Uterus (tissue), 3 donors: ENCODE measurements at regions not wholly inside any gene's neighbourhood (a gene's known extent, or its start where the extent isn't known, plus 50 kb on each side); places are given as distances from the start of the nearest gene placed in this dataset.

Experiments used
- DNase-seq, 2 donors: peaks; one replicate each; pipeline ENCODE4 v3.0.0-alpha.2; 2019 to 2020
- H3K27ac ChIP-seq, 2 donors: fragments of 200-600 bp; sonication (generic); 1 replicate in 1 of 2; 2 replicates in 1 of 2; pipeline ENCODE4 v1.5.1; 2016 to 2018
- H3K27me3 ChIP-seq, 2 donors: fragments of 200-600 bp; sonication (generic); one replicate each; pipeline ENCODE4 v1.5.1; 2018 to 2019; ENCODE audit warnings: control low read depth in 1 of 2
- H3K36me3 ChIP-seq, 2 donors: fragments of 200-600 bp; sonication (generic); one replicate each; pipeline ENCODE4 v1.5.1; 2019; ENCODE audit warnings: control low read depth in 1 of 2
- H3K4me1 ChIP-seq, 2 donors: fragments of 200-600 bp; sonication (generic); one replicate each; pipeline ENCODE4 v1.5.1; 2018 to 2019; ENCODE audit warnings: control low read depth in 1 of 2
- H3K4me3 ChIP-seq, 2 donors: fragments of 200-600 bp; sonication (generic); 1 replicate in 1 of 2; 2 replicates in 1 of 2; pipeline ENCODE4 v1.5.1; 2018 to 2019; ENCODE audit warnings: mild to moderate bottlenecking in 1 of 2
- H3K9me3 ChIP-seq, 2 donors: fragments of 200-600 bp; sonication (generic); one replicate each; pipeline ENCODE4 v1.5.1; 2019; ENCODE audit warnings: control low read depth in 1 of 2
- POLR2A ChIP-seq, 2 donors: fragments of 450-650 bp; IDR thresholded peaks; one replicate each; pipeline ENCODE4 v1.6.1; 2016; ENCODE audit warnings: antibody characterized with exemption in 2 of 2, mild to moderate bottlenecking in 1 of 2, moderate library complexity in 1 of 2
- intact Hi-C: fragments of 100-400 bp; cut with DNase I; formaldehyde crosslinking; loops from one replicate; pipeline ENCODE4 v1.15.1; 2023; ENCODE audit warnings: low total_unique reads
- TF ChIP-seq, protein P1 (sequence below), 4 experiments: fragments of 200-600 bp in 2 of 4; fragments of 450-650 bp in 2 of 4; sonication (generic) in 2 of 4; IDR thresholded peaks; one replicate each; pipeline ENCODE4 v1.5.1; 2016 to 2019; ENCODE audit warnings: antibody characterized with exemption in 4 of 4, mild to moderate bottlenecking in 2 of 4, moderate library complexity in 1 of 4
- donor health status: DM: yes; HTN: yes; CAD: no.

DNA sequence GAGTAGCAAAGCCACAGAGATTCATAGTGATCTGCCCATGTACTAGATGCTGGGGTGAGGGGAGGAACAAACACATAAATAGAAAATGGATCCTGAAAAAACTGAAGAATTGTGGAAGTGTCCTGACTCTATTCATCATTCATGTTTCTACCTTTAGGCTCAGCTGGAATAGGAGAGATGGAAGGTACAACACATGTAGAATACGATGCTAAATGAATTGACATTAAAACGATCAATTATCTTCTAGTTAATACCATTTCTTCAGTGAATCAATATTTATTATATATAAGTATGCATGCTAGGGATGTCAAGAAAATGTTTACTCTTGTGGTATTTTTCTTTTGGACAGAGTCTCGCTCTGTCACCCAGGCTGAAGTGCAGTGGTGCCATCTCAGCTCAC, 159.1 kb downstream of the IRS1 start:
- H3K27ac ChIP-seq: no peak overlapping the region
- no peak for DNase-seq
- intact Hi-C loops: no loop called here

DNA sequence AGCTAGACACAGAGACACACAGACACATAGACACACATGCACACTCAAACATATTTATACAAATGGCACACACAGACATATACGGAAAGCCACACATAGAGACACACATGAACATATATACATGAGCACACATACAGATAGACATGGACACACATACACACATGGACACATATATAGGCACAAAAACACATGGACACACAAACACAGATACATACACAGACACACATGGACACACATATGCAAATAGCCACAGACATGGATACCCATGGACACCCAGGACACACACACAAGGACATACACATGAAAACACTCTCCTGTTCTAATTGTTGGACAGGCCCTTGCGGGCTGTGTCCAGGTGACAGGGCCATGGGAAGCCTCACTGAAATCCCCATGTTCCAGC, 160.1 kb downstream of the IRS1 start:
- H3K27me3 ChIP-seq: no peaks in the 10 kb centered on the region
- H3K4me1 ChIP-seq: no peaks in the 10 kb centered on the region
- H3K27ac ChIP-seq: no peak overlapping the region
- intact Hi-C loops: loop anchor here (10.0 kb wide), 1 partner anchor 155 kb away; the partner anchor contains the start of gene IRS1
- H3K9me3 ChIP-seq: no peaks in the 10 kb centered on the region
- no peaks in the 10 kb centered on the region for H3K36me3 ChIP-seq
- H3K4me3 ChIP-seq: no peak overlapping the region
- DNase-seq: no peak
- TF ChIP-seq, protein P1, sequence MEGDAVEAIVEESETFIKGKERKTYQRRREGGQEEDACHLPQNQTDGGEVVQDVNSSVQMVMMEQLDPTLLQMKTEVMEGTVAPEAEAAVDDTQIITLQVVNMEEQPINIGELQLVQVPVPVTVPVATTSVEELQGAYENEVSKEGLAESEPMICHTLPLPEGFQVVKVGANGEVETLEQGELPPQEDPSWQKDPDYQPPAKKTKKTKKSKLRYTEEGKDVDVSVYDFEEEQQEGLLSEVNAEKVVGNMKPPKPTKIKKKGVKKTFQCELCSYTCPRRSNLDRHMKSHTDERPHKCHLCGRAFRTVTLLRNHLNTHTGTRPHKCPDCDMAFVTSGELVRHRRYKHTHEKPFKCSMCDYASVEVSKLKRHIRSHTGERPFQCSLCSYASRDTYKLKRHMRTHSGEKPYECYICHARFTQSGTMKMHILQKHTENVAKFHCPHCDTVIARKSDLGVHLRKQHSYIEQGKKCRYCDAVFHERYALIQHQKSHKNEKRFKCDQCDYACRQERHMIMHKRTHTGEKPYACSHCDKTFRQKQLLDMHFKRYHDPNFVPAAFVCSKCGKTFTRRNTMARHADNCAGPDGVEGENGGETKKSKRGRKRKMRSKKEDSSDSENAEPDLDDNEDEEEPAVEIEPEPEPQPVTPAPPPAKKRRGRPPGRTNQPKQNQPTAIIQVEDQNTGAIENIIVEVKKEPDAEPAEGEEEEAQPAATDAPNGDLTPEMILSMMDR (IDR thresholded peaks at IDR 0.05): no peak
- no peak for TF ChIP-seq POLR2A (IDR thresholded peaks at IDR 0.05)

More for the DNA sequence above, 159.1 kb downstream of the IRS1 start:
- no peaks in the 10 kb centered on the region for H3K9me3 ChIP-seq
- TF ChIP-seq, protein P1 (IDR thresholded peaks at IDR 0.05): no peak
- no peak for TF ChIP-seq POLR2A (IDR thresholded peaks at IDR 0.05)
- no peaks in the 10 kb centered on the region for H3K4me1 ChIP-seq
- H3K4me3 ChIP-seq: no peak overlapping the region
- H3K27me3 ChIP-seq: no peaks in the 10 kb centered on the region
- H3K36me3 ChIP-seq: no peaks in the 10 kb centered on the region

DNA sequence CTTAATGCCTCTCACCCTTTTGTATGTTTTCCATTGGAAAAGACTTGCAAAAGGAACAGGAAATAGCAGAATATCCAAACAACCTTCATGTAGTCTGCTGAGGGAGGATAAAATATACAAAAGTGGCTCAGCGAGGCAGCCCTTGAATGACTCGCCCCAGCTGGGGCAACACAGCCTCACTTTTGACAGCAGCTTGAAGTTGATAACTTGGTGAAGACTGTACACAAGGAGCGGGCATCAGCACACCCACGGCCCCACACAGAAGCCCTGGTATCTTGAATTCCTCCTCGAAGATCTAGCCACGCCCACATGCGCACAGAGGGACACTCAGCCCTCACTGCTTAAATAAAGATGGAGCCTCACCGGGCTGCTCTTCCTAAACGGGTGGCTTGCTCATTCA, 161.0 kb downstream of the IRS1 start:
- DNase-seq: no peak
- Histone ChIP-seq H3K36me3 (no peaks in the 10 kb centered on the region), H3K27me3 (no peaks in the 10 kb centered on the region), H3K27ac (no peak overlapping the region), H3K4me3 (no peak overlapping the region), H3K9me3 (no peaks in the 10 kb centered on the region), H3K4me1 (no peaks in the 10 kb centered on the region)
- TF ChIP-seq, protein P1 (IDR thresholded peaks at IDR 0.05): no peak
- no peak for TF ChIP-seq POLR2A (IDR thresholded peaks at IDR 0.05)
- intact Hi-C loops: loop anchor here (10.0 kb wide), 1 partner anchor 156 kb away; the partner anchor contains the start of gene IRS1

DNA sequence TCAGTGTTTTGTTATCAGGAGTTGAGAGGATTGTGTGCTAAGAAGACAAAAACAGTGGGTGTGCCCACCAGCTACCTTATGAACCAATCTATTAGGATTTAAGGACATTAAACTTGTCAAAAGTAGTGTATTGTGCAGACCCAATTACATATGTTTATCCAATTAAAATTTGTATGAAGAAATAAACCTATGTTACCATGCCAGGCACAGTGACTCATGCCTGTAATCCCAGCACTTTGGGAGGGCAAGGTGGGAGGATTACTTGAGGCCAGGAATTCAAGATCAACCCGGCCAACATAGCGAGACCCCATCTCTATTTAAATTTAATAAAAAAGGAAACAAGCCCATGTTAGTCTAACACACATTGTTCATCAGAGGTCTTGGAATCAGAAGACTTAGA, 162.2 kb downstream of the IRS1 start:
- intact Hi-C loops: loop anchor here (10.0 kb wide), 1 partner anchor 157 kb away; the partner anchor contains the start of gene IRS1
- Histone ChIP-seq H3K9me3 (no peaks in the 10 kb centered on the region), H3K36me3 (no peaks in the 10 kb centered on the region), H3K27me3 (no peaks in the 10 kb centered on the region), H3K4me3 (no peak overlapping the region), H3K27ac (no peak overlapping the region), H3K4me1 (peaks cover 0 to 4% of the 10 kb centered on the region in 2 donors)
- TF ChIP-seq, protein P1 (IDR thresholded peaks at IDR 0.05): no peak
- no peak for TF ChIP-seq POLR2A (IDR thresholded peaks at IDR 0.05)
- DNase-seq: no peak

DNA sequence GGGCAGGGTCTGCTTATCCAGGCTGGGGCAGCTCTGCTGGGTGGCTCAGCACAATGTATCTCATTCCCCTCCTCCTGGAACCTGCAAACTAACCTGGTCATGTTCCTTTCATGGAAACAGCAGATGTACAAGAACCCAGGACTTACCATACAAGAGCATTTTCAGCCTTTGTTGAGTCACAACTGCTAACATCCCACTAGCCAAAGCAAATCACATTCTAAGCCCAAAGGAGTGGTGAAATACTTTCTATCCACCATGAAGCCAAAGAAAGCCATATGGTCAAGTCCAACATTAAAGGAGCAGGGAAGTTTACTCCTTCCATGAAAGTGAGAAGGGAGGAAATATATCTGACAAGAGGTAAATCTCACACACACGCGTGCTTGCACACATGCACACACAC, 163.0 kb downstream of the IRS1 start:
- no peak overlapping the region for H3K27ac ChIP-seq
- no peaks in the 10 kb centered on the region for H3K36me3 ChIP-seq
- H3K4me1 ChIP-seq: peaks cover 0 to 9% of the 10 kb centered on the region in 2 donors
- no peak overlapping the region for H3K4me3 ChIP-seq
- H3K27me3 ChIP-seq: no peaks in the 10 kb centered on the region
- DNase-seq: no peak
- H3K9me3 ChIP-seq: no peaks in the 10 kb centered on the region
- intact Hi-C loops: loop anchor here (10.0 kb wide), 1 partner anchor 158 kb away; the partner anchor contains the start of gene IRS1
- no peak for TF ChIP-seq POLR2A (IDR thresholded peaks at IDR 0.05)
- TF ChIP-seq, protein P1 (IDR thresholded peaks at IDR 0.05): no peak
